IMR-90 (cell line): ENCODE measurements at regions not wholly inside any gene's neighbourhood (a gene's known extent, or its start where the extent isn't known, plus 50 kb on each side); places are given as distances from the start of the nearest gene placed in this dataset.

Source experiments
- CEBPB ChIP-seq: IDR thresholded peaks from 2 replicates; pipeline ENCODE4 v1.6.1; 2012; ENCODE audit warnings: low read depth, low read length, improper control_type of control experiment
- MAZ ChIP-seq: IDR thresholded peaks from 2 replicates; pipeline ENCODE4 v1.6.1; 2012; ENCODE audit warnings: low read depth, mild to moderate bottlenecking, low read length, improper control_type of control experiment, moderate library complexity, borderline replicate concordance
- RAD21 ChIP-seq: IDR thresholded peaks from 2 replicates; pipeline ENCODE4 v1.6.1; 2012; ENCODE audit warnings: low read length, improper control_type of control experiment
- RFX5 ChIP-seq: IDR thresholded peaks from 2 replicates; pipeline ENCODE4 v1.8.0; 2012; ENCODE audit warnings: low read depth, mild to moderate bottlenecking, low read length, moderate library complexity
- TF ChIP-seq, protein P1 (sequence below): conservative IDR thresholded peaks from 2 replicates; pipeline ENCODE4 v1.5.1; 2012; ENCODE audit warnings: mild to moderate bottlenecking, low read depth, low read length, improper control_type of control experiment
- TF ChIP-seq, protein P2 (sequence below): fragments of 150-350 bp; IDR thresholded peaks from 2 replicates; pipeline ENCODE4 v1.6.1; 2016; ENCODE audit warnings: low read depth, mild to moderate bottlenecking, low read length, moderate library complexity, borderline replicate concordance

DNA sequence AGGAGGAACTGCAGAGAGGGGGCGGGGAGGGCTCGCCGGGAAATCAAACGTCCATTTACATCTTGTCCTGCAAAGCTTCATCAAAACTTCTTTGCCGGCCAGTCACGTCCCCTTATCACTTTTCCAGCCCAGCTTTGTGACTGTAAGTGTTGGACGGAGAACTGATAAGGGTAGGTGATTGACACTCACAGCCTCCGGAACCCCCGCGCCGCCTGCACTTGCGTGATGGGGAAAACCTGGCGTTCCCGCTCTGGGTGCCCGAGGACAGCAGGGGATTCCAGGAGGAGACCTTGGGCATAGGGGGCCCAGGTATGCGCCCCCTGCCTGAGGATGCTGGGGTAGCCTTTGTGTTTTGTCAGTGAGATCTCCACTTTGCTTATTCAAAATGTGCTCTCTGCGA is 72.8 kb upstream of the ANKRD34C start:
- TF ChIP-seq, protein P1, sequence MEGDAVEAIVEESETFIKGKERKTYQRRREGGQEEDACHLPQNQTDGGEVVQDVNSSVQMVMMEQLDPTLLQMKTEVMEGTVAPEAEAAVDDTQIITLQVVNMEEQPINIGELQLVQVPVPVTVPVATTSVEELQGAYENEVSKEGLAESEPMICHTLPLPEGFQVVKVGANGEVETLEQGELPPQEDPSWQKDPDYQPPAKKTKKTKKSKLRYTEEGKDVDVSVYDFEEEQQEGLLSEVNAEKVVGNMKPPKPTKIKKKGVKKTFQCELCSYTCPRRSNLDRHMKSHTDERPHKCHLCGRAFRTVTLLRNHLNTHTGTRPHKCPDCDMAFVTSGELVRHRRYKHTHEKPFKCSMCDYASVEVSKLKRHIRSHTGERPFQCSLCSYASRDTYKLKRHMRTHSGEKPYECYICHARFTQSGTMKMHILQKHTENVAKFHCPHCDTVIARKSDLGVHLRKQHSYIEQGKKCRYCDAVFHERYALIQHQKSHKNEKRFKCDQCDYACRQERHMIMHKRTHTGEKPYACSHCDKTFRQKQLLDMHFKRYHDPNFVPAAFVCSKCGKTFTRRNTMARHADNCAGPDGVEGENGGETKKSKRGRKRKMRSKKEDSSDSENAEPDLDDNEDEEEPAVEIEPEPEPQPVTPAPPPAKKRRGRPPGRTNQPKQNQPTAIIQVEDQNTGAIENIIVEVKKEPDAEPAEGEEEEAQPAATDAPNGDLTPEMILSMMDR, result no peak
- TF ChIP-seq, protein P2, sequence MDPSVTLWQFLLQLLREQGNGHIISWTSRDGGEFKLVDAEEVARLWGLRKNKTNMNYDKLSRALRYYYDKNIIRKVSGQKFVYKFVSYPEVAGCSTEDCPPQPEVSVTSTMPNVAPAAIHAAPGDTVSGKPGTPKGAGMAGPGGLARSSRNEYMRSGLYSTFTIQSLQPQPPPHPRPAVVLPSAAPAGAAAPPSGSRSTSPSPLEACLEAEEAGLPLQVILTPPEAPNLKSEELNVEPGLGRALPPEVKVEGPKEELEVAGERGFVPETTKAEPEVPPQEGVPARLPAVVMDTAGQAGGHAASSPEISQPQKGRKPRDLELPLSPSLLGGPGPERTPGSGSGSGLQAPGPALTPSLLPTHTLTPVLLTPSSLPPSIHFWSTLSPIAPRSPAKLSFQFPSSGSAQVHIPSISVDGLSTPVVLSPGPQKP, result no peak
- TF ChIP-seq RFX5, result no peak
- TF ChIP-seq MAZ, result no peak
- TF ChIP-seq RAD21, result no peak
- no peak for TF ChIP-seq CEBPB
